ENCODE measurements at regions not wholly inside any gene's neighbourhood (a gene's known extent, or its start where the extent isn't known, plus 50 kb on each side); places are given as distances from the start of the nearest gene placed in this dataset.
"Not testable (repeated sequence)": the region's sequence is repeated elsewhere in the genome, so short reads cannot be mapped to it uniquely, and the experiment has no call there.

GRCh38 chr20:40900666-40901215 lies 127.9 kb upstream of the TOP1 start:
- TF ChIP-seq CTCF (conservative IDR thresholded peaks at IDR 0.05; ENCODE audit: low read depth): no peak

DNA sequence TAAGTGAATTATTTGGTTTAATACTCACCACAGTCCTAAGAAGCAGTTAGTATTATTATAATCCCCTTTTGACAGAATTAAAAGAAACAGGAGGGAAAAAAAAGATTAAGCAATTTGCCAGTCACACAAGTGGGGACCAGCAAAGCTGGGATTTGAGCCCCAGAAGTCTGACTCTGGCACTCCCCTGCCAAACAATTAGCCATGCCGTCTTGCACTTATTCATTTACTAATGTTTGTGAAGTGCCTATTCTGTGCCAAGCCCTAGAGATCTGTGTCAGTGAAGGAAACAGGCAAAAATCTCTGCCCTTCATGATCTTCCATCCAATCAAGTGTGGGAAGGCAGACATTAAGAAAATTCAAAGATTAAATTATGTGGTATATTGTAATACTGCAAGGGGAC lies 126.0 kb upstream of the TOP1 start:
- TF ChIP-seq CTCF (conservative IDR thresholded peaks at IDR 0.05; ENCODE audit: low read depth): no peak
- no peak overlapping the region for H3K27ac ChIP-seq
- ChIA-PET CTCF (interaction anchor here (0.7 kb wide), 1 partner anchor 58 kb away, joined by 6 read pairs; no protein-coding TSS in a partner anchor), POLR2A (ENCODE audit: low non-redundant PET) (no interaction called here)
- no peak for DNase-seq (ENCODE audit: low spot score)

More at GRCh38 chr20:40900666-40901215, 127.9 kb upstream of the TOP1 start:
- ChIA-PET POLR2A (ENCODE audit: low non-redundant PET) (no interaction called here), CTCF (interaction anchor here (0.6 to 1.2 kb wide), 2 partner anchors 62 to 1030 kb away, joined by 3 to 6 read pairs; no protein-coding TSS in a partner anchor)
- DNase-seq (ENCODE audit: low spot score): no peak
- no peak overlapping the region for H3K27ac ChIP-seq

GRCh38 chr20:40908309-40908708 lies 120.3 kb upstream of the TOP1 start:
- H3K27ac ChIP-seq: no peak overlapping the region
- DNase-seq (ENCODE audit: low spot score): no peak
- CTCF ChIA-PET: interaction anchor here (0.5 to 0.6 kb wide), 2 partner anchors 54 to 84 kb away, joined by 3 to 6 read pairs; no protein-coding TSS in a partner anchor
- POLR2A ChIA-PET (ENCODE audit: low non-redundant PET): no interaction called here
- no peak for TF ChIP-seq CTCF (conservative IDR thresholded peaks at IDR 0.05; ENCODE audit: low read depth)

DNA sequence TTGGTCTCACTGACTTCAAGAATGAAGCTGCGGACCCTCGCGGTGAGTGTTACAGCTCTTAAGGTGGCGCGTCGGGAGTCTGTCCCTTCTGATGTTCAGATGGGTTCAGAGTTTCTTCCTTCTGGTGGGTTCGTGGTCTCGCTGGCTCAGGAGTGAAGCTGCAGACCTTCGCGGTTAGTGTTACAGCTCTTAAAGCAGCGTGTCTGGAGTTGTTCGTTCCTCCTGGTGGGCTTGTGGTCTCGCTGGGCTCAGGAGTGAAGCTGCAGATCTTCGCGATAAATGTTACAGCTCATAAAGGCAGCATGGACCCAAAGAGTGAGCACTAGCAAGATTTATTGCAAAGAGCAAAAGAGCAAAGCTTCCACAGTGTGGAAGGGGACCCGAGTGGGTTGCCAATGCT lies 119.1 kb upstream of the TOP1 start:
- CTCF ChIA-PET: interaction anchor here (0.6 to 1.0 kb wide), 2 partner anchors 39 to 700 kb away, joined by 3 read pairs; no protein-coding TSS in a partner anchor
- DNase-seq (ENCODE audit: low spot score); POLR2A ChIA-PET (ENCODE audit: low non-redundant PET); H3K27ac ChIP-seq: not testable (repeated sequence)

- CTCF ChIA-PET: interaction anchor here (0.6 kb wide), 1 partner anchor 625 kb away, joined by 3 read pairs; no protein-coding TSS in a partner anchor
- POLR2A ChIA-PET (ENCODE audit: low non-redundant PET); H3K27ac ChIP-seq; DNase-seq (ENCODE audit: low spot score): not testable (repeated sequence)
Measured at GRCh38 chr20:40910436-40910835, 118.2 kb upstream of the TOP1 start.

GRCh38 chr20:40911152-40911551 lies 117.5 kb upstream of the TOP1 start:
- H3K27ac ChIP-seq; POLR2A ChIA-PET (ENCODE audit: low non-redundant PET); DNase-seq (ENCODE audit: low spot score): not testable (repeated sequence)
- CTCF ChIA-PET: interaction anchor here (0.6 kb wide), 1 partner anchor 344 kb away, joined by 3 read pairs; no protein-coding TSS in a partner anchor

DNA sequence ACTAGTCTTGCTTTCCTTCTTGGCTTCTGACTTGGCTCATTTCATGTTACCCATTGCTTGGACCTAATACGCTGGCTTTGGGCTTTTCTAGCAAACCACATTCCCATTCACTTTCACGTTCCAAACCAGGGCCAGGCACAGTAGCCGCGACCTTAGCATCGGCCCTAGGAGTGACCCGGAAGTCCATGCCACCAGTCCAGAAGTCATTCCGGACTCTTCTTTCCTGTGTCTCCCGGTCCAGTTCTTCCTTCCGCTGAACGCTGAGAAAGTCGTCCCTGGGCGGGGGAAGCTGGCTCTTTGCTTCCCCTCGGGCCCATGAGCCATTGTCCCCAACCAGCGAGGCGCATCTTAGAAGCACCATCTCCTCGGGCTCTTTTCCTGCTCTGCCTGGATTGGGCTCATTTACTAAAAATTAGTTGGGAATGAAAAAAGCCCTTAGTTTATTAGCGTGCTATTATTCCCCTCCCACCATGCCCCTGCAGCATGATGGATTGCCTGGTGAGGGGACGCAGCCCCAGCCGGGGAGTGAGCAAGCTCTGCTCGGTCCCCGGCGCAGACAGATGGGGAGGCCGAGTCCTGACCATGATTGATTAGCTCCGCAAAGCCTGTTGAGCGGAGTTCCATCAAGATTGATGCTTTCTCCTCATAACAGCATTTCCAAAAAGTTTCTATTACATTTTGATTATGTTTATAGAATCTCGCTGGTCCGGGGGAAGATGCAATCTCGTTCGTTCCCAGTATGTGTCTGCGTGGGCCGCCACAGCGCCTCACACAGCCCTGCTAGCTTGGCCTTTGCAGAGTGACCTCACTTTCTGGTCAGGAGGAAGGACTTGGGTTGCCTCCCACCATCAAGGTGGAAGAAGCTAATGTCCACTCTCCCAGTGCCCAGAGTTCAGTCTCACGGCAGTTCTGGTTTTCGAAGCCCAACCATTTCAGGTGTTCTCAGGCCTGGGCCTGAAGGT lies 115.1 kb upstream of the TOP1 start:
- CTCF ChIA-PET: no interaction called here
- TF ChIP-seq CTCF (conservative IDR thresholded peaks at IDR 0.05; ENCODE audit: low read depth): no peak
- H3K27ac ChIP-seq: no peak overlapping the region
- POLR2A ChIA-PET (ENCODE audit: low non-redundant PET): no interaction called here
- no peak for DNase-seq (ENCODE audit: low spot score)

DNA sequence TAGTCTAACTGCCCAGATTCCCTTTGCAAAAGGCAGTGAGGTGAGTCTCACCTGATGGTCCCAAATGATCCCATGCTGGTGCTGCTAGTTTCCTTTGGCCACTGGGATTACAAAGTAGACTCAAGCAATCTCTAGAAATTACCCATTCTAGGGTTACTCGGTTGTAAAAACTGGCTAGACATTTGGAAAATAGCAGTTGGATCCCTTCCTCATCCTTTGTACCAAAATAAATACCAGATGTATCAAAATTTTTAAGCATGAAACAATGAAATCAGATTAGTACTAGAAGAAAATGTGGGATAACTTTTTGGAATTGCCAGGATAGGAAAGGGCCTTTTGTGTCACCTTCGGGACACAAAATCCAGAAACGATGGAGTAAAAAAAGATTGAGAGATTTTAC lies 112.9 kb upstream of the TOP1 start:
- no peak for DNase-seq (ENCODE audit: low spot score)
- ChIA-PET POLR2A (ENCODE audit: low non-redundant PET) (no interaction called here), CTCF (no interaction called here)
- TF ChIP-seq CTCF (conservative IDR thresholded peaks at IDR 0.05; ENCODE audit: low read depth): no peak
- H3K27ac ChIP-seq: no peak overlapping the region

Measured in RWPE1 (cell line).